CD4-positive, alpha-beta T cell treated with Interferon alpha-2 for 1 hour (primary cell): ENCODE measurements at regions not wholly inside any gene's neighbourhood (a gene's known extent, or its start where the extent isn't known, plus 50 kb on each side); places are given as distances from the start of the nearest gene placed in this dataset.

Source experiments
- DNase-seq, 2 donors: peaks; one replicate each; pipeline ENCODE4 v3.0.0-alpha.2; 2020 to 2022

DNA sequence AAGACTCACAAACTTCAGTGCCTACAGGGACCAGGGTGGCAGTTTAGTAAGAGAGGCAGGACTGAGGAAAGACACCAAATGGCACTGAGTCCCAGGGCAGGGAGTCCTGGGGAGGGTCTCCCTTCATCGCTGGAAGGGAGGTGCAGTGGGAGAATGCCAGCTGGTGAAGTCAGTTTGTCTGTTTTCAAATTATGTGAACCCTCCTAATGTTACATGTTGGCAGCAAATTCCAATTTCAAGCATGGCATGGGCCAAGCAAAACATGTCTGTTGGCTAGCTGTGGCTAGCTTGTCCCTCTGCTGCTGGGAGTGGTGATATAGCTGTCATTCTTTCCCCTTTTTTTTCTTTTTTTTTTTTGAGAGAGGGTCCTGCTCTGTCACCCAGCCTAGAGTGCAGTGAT, 55.9 kb upstream of the HAAO start:
- DNase-seq = no peak

DNA sequence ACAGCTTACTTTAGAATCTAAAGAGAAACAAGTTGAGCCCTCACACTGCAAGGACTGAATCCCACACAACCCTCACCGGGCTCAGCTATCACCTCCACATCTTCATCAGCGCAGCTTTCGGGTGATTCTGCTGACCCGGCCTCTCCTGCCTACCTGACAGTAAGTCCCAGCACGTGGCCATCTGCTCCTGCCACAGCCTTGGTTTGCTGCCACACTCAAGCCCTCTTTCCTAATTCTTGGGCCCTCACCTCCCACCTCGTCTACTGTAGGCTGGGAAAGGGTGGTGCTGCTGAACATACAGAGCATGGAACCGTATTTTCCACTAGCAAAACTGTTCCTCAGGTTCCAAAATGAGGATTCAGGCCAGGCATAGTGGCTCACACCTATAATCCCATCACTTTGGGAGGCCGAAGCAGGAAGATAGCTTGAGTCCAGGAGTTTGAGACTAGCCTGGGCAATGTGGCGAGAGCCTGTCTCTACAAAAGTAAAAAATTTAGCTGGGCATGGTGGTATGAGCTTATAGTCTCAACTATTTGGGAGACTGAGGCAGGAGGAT, 55.3 kb upstream of the HAAO start:
- DNase-seq = no peak

DNA sequence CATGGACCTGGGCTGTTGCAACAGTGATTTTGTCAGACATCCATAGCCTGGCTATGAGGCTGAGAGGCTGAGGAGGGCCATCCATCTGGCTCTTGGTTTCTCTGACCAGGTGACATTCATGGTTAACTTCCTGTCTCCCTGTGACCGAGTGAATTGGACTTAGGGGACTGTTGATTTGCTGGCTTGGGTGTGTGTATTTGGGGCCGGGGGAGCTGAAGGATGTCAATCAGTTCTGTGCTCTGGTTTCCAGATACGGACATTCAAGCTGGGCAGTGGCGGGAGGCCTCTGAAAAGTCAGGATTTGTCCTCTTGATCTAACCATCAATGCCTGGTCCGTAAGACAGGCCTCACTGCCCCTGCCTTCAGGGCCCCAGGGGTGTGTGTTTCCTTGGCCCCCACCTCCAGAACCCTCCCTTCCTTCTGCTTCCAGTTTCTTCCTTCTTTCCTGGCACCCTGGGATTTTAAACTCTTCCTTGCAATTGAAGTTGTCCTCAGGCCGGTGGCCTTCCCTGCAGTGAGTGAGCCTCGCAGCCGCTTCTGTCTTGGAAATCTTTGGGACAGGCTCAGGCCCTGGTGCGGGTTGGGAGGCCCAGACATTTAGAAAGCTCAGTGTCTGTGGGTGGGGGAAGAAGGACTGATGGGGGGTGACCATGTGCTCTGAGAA, 54.7 kb upstream of the HAAO start:
- no peak for DNase-seq

DNA sequence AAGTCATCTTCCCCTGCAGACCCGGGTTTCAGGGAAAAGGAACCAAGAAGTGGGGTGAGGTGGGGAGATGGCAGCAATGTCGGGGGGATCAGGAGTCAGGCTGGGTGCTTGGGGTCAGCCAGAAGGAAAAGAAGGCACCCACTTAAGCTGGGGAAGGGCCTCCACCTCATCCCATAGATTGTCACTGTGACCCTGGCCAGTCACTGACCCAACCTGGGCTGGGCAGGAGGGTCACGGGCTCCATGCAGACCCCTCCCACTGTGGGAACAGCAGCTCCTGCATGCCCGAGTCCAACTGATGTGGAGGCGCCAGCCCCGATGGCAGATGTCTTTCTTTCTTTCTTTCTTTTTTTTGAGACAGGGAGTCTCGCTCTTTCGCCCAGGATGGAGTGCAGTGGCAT, 53.6 kb upstream of the HAAO start:
- no peak for DNase-seq

DNA sequence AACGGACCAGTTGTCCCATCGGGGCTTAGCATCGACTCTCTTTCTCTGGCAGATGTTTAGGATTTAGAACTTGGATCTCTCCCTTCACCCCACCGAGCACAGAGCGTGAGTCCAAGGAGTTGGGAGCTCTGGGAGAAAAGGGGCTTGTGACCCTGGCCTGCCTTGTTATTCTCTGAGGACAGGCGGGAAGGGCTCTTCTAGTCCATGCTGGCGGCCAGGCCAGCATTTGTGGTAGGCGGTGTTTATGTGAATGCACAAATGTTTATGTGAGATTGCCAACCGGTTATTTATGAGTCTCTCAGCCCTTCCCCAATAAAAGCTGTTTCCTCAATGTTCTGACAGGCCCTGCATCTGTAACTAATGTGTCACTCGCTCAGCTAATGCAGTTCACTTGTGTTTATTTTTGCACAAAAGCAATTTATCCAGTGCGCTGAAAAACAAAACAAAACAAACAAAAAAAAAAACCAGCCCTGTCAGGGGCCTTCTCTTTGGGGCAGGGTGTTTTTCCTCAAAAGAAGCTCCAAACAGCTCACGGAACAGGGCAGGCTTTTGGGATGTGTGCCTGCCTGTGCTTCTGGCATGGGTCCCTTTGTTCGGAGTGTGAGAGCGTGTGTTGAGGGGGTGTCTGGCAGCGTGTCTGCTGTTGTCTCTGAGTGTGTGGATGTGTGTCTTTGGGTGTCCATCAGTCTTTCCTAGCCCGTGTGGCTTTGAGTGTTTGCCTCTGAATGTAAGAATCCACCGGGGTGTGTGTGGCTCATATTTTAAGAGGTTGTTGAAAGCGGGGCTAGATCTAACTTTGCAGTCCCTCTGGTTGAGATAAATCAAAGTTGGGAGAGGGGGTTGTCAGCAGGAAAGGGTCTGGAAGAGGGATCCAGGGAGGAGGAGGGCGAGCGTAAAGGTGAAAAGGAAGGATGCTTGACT, 52.8 kb upstream of the HAAO start:
- no peak for DNase-seq

DNA sequence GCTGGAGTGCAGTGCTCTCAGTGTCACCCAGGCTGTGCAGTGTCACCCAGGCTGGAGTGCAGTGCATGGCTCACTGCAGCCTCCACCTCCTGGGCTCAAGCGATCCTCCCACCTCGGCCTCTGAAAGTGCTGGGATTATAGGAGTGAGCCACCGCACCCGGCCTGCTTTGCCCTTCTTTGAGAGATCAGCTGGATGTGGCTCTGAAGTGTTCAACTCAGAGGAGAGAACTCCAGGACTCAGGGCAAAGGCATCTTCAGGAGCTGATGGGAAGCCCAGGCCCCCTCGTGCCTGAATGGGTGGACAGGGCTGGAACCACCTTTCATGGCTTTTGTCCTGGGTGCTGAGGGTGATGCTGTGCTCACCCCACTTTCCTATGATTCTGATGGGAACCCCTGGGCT, 52.0 kb upstream of the HAAO start:
- DNase-seq = no peak

DNA sequence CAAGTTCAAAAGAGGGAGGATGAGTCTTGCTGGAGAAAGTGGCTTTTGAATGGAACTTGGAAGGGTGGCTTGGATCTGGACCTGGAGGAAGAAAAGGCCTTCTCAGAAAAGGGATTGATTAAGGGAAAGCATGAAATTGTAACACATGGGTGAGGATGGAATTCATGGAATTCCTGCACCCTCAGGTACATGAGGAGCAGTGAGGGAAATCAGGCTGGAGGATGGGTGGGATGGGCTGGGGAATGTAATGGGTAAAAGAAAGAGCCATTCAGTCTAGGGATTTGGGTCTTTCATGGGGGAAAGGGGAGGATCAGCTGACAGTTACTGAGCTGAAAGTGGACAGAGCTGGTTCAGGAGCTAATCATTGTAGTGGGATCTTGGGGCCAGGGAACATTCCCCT, 51.2 kb upstream of the HAAO start:
- no peak for DNase-seq

DNA sequence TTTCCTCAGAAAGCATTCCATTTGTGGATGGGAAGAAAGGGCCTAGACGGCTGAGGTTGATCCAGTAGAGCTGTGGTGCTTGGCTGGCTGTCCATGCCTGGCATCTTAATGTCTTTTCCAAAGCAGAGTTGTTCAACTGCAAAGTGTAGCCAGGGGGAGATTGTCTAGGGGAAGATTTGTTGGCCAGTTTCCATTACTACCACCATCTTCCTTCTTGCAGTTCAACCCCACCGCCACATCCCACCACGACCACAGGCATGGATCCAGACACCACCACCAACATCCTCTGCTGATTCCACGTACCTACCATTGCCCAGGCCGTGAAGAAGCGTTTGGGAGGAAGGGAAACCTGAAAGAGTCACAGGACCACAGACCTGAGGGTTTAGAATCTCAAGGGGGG, 50.7 kb upstream of the HAAO start:
- DNase-seq = no peak

DNA sequence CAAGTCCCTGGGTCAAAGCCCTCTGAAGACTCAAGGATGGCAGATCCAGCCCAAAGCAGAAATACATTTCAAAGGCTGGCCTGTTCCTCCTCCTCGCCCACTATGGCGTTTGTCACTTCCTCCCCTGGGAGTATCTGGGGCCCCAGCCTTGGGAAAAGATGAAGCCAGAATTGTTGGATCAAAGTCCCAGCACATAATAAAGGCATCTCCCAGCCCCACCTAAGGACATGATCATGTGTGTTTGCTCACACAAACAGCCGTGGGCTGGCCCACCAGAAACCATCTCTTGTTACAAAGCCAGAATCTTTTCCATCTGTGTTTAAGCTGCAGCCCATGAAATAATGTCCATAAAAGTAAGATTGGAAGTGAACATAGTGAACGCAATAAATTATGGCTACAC, 50.1 kb upstream of the HAAO start:
- DNase-seq = no peak
